ENCODE measurements at regions not wholly inside any gene's neighbourhood (a gene's known extent, or its start where the extent isn't known, plus 50 kb on each side); places are given as distances from the start of the nearest gene placed in this dataset.

DNA sequence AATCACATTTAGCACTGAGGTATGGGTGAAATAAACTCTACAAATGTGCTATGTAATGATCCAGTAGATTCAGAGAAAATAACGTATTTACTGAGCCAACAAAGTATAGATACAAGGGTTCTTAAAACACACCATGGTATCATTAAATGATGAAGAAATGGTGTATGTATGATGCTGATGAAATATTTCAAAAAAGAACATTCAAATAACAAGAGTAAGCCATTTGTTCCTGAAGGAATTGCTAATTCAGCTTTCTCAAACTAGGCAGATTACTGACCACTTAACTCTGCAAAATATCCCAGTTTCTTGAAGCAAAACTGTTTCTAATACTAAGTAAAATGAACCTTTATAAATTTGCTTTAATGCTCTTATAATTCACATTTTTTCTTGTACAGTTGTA is 97.6 kb upstream of the IFNE start:
- Histone ChIP-seq H3K4me3 (ENCODE audit: low read depth, low read length) (no peak overlapping the region), H3K27me3 (peaks cover 8% of the 10 kb centered on the region), H3K4me1 (no peaks in the 10 kb centered on the region), H3K36me3 (no peaks in the 10 kb centered on the region), H3K9me3 (no peaks in the 10 kb centered on the region)
- no peak for DNase-seq
- TF ChIP-seq, protein P1, sequence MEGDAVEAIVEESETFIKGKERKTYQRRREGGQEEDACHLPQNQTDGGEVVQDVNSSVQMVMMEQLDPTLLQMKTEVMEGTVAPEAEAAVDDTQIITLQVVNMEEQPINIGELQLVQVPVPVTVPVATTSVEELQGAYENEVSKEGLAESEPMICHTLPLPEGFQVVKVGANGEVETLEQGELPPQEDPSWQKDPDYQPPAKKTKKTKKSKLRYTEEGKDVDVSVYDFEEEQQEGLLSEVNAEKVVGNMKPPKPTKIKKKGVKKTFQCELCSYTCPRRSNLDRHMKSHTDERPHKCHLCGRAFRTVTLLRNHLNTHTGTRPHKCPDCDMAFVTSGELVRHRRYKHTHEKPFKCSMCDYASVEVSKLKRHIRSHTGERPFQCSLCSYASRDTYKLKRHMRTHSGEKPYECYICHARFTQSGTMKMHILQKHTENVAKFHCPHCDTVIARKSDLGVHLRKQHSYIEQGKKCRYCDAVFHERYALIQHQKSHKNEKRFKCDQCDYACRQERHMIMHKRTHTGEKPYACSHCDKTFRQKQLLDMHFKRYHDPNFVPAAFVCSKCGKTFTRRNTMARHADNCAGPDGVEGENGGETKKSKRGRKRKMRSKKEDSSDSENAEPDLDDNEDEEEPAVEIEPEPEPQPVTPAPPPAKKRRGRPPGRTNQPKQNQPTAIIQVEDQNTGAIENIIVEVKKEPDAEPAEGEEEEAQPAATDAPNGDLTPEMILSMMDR (IDR thresholded peaks at IDR 0.05; ENCODE audit: low read depth, low read length) = no peak

DNA sequence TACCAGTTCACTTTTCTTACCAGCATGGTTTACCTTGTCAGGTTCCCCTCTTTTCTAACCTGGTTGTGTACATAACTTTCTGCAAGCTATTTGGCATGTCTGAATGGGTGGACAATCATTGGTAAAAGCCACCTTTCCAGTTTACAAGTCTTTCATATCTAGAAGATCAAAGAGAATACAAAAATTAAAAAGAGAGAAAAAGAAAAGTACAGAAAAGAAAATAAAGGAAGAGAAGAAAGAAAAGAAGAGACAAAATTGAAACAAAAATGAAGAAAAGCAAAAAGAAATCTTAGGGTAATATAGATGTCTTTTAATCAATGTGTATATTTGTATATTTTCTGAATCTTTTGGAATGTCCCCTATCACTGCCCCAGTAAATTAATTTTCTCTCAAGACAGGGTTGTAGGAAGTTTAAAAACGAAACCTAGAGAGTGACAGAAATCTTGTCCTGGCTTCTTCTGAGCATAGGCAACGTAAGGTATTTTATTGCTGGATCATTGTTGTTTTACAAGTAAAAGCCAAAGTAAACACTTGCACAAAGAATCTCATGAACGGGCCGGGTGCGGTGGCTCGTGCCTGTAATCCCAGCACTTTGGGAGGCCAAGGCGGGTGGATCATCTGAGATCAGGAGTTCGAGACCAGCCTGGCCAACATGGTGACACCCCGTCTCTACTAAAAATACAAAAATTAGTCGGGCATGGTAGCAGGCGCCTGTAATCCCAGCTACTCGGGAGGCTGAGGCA is 98.7 kb upstream of the IFNE start:
- DNase-seq = no peak
- no peak overlapping the region for H3K4me3 ChIP-seq (ENCODE audit: low read depth, low read length)
- H3K36me3 ChIP-seq = no peaks in the 10 kb centered on the region
- TF ChIP-seq, protein P1 (IDR thresholded peaks at IDR 0.05; ENCODE audit: low read depth, low read length) = no peak
- no peaks in the 10 kb centered on the region for H3K9me3 ChIP-seq
- peaks cover 8% of the 10 kb centered on the region for H3K27me3 ChIP-seq
- no peaks in the 10 kb centered on the region for H3K4me1 ChIP-seq

DNA sequence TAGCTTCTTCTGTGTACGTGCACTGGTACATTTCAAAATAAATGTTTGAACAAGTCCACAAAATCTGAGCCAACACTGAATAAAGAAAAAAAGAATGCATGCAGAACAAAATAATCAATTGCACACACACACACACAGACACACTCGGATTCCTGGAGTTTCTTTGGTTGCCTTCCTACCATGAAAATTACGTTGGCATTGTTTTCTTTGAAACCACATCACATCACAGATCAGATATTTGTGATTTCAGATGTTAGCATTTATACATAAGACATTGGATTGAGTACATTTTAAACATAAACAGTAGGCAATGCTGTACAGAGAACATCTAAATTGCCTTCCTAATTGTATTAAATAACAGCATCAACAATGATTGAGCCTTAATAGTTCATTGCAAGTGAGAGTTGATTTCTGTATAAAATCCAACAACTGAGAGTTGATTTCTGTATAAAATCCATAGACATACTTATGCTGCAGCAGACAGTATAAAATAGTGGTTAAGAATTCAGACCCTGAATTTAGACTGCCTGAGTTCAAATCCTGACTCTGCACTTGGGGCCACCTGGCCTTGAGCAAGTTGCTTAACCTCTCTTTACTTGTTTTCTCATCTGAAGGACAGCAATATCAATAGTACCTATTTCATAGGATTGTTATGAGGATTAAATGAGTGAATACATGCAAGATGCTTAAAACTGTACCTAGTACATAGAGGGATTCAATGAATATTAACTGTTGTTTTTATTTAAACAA is 101.7 kb upstream of the IFNE start:
- TF ChIP-seq, protein P1 (IDR thresholded peaks at IDR 0.05; ENCODE audit: low read depth, low read length) = no peak
- Histone ChIP-seq H3K36me3 (no peaks in the 10 kb centered on the region), H3K4me3 (ENCODE audit: low read depth, low read length) (no peak overlapping the region), H3K4me1 (no peaks in the 10 kb centered on the region), H3K9me3 (no peaks in the 10 kb centered on the region), H3K27me3 (peaks cover 8% of the 10 kb centered on the region)
- no peak for DNase-seq

DNA sequence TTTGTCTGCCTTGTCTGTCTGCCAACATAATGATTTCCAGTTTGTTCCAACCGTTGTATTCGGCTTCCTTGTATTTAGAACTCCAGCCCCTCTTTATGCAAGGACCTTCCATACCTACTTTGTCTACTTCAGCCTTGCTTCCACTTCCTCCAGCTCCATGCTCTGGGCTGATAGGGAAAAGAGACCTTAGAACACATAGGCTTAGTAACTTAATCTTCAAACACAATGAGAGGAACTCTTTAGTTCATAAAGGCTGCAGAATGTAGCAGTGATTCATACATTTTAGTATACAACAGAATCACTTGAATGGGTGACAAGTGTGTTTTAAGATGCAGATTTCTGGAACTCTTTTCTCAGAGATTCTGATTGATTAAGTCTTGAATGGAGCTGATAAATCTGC is 102.8 kb upstream of the IFNE start:
- no peaks in the 10 kb centered on the region for H3K4me1 ChIP-seq
- DNase-seq = no peak
- no peaks in the 10 kb centered on the region for H3K36me3 ChIP-seq
- no peak overlapping the region for H3K4me3 ChIP-seq (ENCODE audit: low read depth, low read length)
- peaks cover 8% of the 10 kb centered on the region for H3K27me3 ChIP-seq
- no peaks in the 10 kb centered on the region for H3K9me3 ChIP-seq
- TF ChIP-seq, protein P1 (IDR thresholded peaks at IDR 0.05; ENCODE audit: low read depth, low read length) = no peak

DNA sequence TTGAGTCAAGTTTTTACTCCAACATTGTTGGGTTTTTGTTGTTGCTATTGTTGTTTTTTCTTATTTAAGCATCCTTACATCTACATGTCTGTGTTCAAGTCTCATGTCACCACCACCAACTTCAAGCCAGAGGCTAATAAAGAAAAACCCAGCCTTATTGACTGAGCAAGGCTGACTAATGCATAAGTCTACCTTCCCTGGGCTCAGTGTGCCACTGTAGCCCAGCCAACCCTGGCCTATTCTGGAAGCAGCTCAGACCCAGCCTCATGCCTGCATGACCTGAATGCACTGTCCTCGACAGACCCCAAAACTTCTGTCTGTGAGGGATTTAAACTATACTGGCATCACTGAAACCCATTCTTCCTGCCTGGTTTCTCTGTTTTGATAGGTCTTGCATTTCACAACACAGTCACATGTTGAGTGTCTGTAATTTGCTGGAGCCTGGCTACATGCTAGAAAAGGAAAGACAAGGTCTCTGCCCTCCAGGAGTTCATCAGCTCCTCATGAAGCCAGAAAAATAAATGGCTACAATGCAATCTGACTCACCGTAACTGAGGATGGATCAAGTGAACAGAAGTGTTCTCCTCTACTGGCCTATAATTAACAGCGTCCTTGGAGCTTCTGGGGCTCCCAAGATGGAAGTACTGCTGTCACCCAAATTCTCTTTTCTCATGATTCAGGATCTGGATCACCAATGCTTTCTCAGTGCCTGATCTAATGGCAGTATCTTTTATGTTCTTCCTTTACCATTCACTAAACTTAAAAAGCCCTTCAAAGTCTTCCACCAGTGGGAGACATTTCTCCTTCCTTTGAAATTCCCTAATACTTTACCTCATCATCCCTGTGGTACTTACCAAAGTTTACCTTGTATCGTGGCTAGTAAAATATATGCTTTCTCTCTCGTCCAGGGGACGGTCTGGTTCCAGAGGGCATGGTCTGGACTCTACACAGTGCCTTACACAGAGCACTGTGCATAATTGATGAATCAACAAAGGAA is 103.9 kb upstream of the IFNE start:
- DNase-seq = no peak
- peaks cover under 1% of the 10 kb centered on the region; the same call in 1 of the 2 replicates for H3K27me3 ChIP-seq
- TF ChIP-seq, protein P1 (IDR thresholded peaks at IDR 0.05; ENCODE audit: low read depth, low read length) = no peak
- no peaks in the 10 kb centered on the region for H3K36me3 ChIP-seq
- H3K9me3 ChIP-seq = no peaks in the 10 kb centered on the region
- H3K4me1 ChIP-seq = no peaks in the 10 kb centered on the region
- no peak overlapping the region for H3K4me3 ChIP-seq (ENCODE audit: low read depth, low read length)
